ENCODE measurements at regions not wholly inside any gene's neighbourhood (a gene's known extent, or its start where the extent isn't known, plus 50 kb on each side); places are given as distances from the start of the nearest gene placed in this dataset.

DNA sequence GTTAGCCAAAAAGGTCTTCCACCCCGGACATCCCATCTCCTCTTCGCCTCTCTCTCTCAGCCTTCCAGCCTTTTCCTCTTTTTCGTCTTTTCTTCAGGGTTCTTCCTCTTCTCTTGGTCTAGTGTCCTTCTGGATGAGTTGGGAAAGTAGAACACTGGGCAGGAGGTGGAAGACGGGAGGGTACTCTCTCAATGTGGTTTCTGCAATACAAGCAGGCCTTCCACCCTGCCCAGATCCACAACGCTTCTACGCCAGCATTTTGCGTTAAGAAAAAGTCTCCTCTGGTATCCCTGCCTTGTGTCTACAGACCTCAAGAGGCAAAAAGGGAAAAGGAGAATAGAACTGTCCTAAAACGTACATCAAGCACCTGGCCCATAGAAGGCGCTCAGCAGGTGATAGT is 587.8 kb downstream of the BNC2 start:
- TF ChIP-seq, protein P1, sequence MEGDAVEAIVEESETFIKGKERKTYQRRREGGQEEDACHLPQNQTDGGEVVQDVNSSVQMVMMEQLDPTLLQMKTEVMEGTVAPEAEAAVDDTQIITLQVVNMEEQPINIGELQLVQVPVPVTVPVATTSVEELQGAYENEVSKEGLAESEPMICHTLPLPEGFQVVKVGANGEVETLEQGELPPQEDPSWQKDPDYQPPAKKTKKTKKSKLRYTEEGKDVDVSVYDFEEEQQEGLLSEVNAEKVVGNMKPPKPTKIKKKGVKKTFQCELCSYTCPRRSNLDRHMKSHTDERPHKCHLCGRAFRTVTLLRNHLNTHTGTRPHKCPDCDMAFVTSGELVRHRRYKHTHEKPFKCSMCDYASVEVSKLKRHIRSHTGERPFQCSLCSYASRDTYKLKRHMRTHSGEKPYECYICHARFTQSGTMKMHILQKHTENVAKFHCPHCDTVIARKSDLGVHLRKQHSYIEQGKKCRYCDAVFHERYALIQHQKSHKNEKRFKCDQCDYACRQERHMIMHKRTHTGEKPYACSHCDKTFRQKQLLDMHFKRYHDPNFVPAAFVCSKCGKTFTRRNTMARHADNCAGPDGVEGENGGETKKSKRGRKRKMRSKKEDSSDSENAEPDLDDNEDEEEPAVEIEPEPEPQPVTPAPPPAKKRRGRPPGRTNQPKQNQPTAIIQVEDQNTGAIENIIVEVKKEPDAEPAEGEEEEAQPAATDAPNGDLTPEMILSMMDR (conservative IDR thresholded peaks at IDR 0.05) = no peak
- no peak for TF ChIP-seq ZFX (IDR thresholded peaks at IDR 0.05)
